AG08396 (cell line): ENCODE measurements at regions not wholly inside any gene's neighbourhood (a gene's known extent, or its start where the extent isn't known, plus 50 kb on each side); places are given as distances from the start of the nearest gene placed in this dataset.

Experiments
- DNase-seq: peaks from one replicate; pipeline ENCODE4 v3.0.0; 2012; ENCODE audit warnings: low spot score, mixed read lengths

DNA sequence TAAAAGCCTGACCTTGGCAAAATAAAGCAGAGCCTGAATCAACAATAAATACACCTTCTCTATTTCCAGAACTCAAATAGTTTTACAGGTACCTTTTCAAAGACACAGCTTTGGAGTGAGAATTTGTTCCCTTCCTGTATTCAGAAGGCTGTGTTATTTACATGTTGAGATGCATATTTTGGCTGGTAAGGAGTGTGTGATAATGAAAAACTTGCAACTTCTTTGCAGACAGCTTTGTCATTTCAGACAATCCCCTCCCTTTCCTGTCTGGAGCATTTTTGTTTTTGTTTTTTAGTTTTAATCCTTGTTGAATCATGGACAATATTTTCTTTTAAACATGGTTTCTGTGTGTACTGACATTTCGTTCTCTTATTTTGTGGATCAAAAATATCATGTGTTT, 493.8 kb downstream of the FAT4 start:
- no peak for DNase-seq

DNA sequence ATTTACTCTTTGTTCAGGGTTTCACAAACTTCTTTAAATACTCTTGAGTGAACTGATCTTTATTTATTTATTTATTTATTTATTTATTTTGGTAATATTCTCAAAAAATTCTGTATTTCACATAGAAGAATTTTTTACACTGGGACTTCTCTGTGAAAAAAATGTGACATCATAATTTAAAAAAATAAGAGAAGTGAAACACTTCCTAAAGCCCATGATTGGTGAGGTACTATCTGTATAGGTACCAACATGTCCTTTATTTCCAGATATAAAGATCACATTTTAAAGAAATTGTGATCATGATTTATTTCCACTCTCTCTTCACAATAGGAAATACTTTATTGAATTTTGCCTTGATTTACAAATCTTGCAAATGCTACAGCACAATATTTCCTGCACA, 497.1 kb downstream of the FAT4 start:
- DNase-seq, result no peak

DNA sequence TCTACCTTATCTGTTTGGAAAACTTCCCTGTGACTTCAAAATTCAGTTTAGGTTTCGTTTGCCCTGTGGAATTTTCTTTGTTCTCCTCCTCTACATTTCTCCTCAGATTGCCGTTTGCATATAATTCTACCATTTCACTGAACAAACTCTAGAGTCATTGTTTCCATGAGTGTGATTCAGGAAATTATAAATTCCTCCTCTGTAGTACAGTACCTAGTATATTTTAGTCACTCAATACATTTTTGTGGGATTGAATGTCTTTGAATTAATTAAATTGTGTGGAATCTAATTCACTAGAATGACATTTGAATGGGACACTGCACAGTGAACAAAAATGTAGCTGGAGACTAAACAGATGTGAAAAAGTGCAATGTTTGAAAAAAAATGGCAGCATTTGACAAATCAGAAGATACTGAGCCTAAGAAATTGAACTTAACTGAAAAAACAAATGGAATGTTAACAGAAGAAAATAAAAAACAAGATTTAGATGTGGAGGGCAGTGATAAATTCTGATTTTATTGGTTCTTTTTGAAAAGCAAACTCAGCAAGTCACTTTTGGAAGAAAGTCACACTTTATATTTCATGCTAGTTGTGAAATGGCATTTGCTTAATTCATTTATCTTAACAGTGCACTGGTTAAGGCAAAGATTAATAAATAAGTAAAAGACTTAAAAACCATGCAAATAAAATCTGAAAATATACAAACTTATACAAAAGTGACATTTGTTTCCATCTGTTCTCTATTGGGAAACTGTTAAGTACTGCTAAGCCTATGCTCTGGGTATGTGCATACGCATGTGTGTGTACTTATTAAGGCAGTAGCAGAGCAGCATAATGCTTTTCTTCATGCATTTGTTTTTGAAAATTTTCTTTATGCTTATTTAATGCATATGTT, 512.3 kb downstream of the FAT4 start:
- DNase-seq, result no peak

DNA sequence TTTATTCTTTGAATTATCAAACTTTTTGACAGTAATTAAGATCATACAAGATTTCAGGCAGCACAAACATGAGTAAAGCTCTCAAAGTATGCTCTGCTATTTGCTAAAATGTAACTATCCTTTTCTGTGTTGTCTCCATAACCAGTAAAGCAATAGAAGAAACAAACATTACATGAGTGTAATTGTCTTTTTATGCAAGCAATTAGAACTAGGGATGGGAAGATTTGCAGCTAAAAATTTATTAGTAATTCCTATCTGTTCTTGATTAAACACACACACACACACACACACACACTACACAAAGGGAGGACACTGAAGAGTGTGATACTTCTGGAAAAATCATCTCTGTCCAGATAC, 512.9 kb downstream of the FAT4 start:
- DNase-seq, result no peak

DNA sequence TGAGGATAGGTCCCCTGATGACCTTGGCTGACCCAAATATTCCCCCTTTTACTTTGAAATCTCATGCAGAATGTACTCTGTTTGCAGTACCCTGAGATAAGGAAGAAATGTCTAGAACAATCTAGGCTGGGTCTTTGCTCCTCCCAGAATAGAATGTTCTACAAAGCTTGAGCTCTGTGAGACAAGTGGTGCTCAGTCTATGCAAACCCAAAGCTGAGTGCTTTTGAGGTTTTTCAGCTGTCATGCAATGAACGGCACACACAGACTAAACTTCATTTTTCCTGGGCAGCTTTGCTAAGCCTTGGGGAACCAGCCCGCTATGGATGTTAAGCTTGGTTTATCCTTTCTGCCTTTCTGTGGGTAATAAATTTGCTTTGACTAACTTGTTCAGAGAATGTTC, 513.6 kb downstream of the FAT4 start:
- no peak for DNase-seq

DNA sequence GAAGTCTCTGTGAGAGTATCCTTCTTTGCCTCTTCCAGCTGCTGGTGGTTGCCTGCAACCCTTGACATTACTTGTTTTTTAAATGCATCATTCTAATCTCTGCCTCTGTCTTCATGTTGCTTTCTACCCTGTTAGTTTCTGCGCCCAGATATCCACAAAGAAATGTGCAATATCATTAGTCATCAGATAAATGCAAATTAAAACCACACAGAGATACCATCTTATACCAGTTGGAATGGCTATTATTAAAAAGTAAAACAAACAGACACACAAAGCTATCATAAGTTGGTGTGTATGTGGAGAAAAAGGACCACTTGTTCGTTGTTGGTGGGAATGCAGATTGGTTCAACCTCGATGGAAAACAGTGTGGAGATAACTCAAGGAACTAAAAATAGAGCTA, 517.4 kb downstream of the FAT4 start:
- no peak for DNase-seq

DNA sequence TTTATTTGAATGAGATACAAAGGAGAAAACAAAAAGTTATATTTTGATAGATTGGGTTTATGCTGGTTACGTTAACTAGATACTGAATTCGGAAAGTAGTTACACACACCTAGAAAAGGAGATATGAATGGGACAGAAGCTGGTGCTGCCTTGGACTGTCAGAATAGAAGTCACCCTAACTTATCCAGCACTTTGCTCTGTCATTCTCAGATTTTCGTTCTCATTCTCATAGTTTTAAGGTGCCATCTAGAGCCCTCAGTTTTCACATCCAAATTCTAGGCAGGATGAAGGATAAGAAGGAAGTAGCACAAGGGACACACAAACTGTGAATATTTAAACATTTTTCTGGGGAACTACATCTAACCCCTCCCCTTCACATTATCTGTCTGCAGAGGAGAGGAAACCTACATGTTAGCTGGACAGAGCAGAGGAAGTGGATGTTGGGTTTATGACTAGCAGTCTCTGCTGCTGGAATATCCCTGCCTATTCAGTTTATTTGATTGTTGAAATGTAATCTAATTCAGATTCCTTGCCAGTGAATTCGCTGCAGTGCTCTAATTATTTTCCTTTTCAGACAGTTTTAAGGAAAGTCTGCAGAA, 521.9 kb downstream of the FAT4 start:
- DNase-seq, result no peak

DNA sequence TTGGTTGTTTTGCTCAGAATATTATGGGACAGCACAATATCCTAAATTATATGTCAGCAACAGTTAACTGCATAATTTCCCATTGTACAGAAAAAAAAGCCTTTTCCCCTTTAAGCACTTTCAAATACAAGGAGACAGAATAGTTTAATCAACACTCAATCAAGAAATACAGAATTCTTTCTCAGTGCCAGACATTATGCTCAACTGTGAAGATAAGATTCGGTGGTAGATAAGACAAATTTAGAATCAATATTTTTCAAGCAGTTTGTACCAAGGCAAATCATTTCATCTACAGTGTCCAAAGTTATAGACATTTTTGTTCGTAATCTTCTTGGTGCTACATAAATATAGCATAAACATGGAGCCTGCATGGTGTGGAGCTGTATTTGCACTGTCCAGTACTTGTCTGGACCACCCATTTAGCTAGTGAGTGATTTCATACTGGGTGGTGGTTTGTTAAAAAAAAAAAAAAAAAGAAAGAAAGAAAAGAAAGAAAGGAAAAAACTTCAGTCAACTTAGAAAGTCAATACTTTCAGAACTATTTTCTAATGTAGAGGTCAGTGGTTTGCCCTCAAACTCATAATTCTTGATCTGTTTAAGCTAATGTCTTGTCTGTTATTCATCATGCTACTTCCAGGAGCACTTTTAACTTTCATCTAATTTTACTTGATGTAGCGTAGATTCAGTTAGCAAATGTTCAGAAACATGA, 522.9 kb downstream of the FAT4 start:
- DNase-seq, result no peak

DNA sequence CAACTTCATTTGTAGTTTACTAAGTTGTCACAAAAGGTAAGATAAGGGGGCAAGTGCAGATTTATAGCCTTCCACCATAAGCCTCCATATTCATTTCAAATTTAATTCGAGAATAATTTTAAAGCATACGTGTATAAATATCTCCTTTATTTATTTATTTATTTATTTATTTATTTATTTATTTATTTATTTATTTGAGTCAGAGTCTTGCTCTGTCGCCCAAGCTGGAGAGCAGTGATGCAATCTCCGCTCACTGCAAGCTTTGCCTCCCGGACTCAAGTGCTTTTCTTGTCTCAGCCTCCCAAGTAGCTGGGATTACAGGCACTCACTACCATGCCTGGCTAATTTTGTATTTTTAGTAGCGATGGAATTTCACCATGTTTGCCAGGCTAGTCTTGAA, 523.4 kb downstream of the FAT4 start:
- no peak for DNase-seq

DNA sequence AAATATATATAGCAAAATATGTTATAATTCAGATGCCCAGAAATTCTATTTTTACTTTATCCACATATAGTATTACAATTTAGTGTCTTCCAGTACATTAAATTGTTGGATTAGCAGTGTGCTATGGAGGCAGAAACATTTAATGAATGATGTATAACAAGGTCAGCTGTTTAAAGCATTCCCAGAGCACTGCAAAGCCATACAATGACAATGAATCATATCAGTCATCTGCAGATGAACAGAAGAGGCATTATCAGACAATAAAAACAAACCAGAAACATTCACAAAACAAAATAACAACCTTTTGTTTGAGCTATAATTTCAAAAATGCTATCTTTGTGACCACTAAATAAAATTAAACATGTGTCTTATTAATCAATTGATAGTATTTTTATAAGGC, 524.2 kb downstream of the FAT4 start:
- no peak for DNase-seq

DNA sequence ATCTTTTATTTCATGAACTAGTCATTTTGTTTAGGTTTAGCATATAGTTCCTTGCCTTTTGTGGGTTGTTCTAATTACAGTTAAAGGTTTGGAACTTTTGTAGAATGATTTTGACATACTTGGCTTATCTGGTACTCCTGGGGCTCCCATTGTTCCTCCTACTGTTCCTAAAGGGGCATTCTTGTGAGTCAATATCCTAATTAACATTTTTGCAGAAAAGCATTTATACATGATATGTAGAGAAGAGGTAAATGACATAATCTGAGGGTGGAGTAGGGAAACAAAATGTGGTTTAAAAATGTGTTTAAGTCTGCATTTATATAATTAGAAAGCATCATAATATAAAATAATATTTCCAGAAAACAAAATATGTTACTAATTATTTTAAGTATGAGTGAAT, 529.2 kb downstream of the FAT4 start:
- no peak for DNase-seq

DNA sequence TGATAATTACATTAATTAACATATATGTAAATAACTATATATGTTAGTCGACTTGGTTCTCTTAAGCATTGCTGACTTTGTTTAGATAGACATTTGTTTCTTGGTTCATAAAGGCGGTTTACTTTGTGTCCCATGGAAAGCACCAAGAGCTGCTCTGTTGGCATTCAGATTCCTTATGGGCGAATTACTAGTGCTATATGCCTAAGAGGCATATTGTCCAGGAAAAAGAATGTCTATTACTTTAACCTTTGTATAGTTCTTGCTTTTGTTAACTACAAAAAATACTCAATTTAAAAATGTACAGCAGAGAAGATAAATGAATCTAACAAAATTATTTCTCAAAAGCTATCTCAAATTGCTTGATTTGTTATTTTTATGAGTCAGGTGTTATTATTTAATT, 532.8 kb downstream of the FAT4 start:
- DNase-seq, result no peak

DNA sequence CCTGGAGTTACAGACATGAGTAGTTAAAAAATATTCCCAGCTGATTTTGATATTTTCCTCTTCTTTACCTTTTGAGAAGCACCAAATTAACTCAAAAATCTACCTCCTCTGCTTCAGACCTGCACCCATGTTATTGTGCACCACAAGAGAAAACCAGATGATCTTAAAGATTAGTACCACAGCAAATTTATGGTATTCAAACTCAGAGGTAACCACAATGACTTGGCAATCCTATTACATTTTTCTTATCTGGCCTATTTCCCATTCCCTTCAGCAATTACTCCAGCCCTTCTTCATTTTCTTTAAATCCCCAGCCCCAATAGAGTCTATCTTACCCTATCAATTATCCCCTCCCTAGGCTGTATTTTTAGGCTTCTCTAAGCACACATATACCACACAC, 535.1 kb downstream of the FAT4 start:
- peak; percentile 8 for DNase-seq

DNA sequence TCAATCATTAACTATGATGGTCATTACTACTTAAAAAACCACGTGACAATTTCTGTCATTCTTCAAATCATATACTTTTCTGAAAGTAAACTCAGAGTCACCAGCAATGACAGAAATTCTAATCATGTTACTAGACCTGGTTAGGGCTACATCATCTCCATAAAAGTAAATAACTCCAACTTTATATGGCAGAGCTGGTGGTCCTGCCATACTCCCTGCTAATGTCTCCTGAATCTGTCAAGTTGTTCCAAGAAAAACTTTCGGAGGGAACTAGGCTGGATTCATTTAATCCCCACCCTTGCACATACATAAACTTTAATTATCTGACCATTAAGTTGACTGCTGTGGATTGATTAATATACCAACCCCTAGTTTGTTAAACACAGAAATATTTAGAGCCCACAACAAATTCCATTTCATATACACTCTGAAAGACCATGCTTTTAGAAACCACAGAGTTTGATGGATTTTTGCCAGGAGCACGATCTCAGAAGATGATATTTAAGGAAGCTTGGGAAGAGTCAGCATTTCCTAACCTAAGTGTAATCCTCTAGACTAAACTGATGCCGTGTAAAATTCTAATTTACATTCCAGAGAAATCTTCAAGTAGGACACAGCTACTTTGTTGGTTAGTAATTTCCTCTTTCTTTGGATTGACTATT, 577.0 kb downstream of the FAT4 start:
- DNase-seq, result peak; percentile 18

DNA sequence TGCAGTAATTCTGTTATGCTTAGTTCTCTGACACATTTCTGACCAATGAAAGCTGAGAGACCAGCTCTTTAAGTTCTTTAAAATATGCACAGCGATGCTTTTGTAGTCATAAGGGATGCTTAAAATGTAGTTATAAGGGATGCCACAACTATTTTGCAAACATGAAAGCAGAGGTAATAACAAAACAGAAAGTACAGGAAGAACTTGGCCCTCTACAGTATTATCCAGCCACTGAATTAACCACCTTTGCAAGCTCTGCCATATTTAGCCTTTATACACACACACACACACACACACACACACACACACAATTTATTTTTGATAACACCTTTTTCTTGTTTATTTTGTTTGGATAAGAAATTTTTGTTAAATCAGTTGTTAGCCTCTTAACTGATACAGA, 590.0 kb downstream of the FAT4 start:
- no peak for DNase-seq

DNA sequence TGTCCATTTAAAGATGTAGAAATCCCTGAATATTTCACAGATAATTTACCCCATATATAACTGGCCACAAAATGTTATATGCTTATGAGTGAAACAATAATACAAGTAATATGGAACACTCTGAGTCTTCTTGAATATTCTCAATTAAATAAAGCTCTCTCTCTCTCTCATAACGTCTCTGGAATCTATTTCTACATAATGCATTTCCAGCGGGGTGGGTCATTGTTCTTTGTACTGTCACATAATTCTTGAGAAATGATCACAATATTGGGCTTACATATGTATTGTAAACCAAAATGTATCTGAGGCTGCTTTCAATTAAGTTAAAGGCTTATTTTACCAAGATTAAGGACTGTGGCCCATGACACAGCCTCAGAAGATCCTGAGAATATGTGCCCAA, 596.3 kb downstream of the FAT4 start:
- DNase-seq, result no peak

DNA sequence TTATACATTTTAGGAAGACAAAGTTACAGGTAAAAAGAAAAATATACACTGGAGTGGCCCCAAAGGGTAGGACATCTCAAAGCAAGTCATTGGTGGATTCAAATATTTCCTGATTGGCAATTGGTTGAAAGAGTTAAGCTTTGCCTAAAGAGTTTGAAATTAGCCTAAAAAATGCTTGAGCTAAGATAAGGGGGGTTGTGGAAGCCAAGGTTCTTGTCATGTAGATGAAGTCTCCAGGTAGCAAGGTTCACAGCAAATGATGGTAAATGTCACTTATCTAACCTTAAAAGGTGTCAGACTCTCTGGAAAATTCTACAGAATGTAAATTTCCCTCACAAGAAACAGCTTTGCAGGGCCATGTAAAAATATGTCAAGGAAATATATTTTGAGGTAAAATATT, 596.7 kb downstream of the FAT4 start:
- no peak for DNase-seq

DNA sequence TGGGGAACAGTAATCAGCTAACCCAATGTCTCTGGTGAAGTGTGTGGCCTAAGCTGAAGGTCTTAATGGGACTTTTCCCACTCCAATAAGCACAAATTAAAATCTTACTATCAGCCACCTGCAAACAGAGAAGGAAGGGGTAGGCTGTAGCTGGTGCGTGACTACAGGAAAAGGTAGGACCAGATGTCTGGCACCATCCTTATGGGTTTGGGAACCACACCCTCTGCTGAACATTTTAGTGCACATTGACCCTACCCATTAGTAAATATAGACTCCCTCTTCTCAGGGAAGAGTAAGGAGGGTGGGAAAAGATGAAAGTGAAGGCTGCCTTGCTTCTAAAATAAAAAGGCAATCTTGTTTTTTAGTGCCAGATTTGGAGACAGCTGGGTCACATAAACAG, 602.8 kb downstream of the FAT4 start:
- DNase-seq, result no peak

DNA sequence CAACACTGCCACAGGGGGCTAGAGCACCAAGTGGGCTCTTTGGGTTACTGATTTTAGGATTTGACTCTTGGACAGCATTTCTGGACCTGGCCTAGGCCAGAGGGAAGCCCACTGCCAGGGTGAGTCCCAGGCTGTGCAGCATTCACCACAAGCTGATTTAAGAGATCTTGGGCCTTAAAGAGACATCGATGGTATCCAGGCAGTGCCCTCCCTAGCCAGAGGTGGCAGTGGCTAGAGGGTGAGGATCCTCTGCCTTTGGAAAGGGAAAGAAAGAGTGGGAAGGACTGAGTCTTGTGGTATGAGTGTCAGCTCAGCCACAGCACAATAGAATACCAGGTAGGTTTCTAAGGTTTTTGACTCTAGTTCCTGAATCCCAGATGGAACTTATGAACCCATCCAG, 613.9 kb downstream of the FAT4 start:
- DNase-seq, result no peak

DNA sequence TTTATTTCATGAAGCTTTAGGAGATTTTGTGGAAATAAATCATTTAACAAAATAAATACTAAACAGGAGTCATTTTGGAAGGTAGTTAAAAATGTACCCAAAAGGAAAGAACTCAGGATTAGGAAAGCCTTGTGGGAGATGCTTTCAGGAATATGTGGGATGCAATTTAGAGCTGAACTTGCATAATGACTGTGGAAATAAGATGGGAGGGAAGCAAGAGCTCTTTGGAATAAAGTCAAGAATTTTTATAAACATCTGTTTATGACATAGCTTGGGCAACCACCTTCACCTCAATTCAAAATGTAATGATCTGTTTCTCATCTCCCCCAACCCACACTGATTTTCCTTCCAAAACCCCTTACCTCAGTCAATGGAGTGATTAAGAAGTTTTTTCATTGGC, 623.8 kb downstream of the FAT4 start:
- no peak for DNase-seq

DNA sequence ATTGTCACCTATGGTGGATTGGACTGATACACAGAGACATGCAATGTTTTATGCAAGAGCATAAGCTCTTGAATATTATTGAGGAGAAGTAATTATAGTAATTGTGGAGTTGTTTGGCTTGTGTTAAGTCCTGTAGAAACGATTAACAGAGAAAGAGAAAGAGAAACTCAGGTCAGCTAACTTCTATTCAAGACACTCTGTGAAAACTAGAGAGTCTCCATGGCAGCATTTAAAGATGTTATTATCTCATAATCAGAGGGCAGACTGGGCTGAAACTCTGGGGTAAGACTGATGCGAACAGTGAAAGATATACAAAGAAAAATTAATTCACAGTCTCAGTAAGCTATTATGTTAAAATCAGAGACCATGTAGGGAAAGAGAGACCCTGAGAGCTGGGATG, 625.7 kb downstream of the FAT4 start:
- DNase-seq, result no peak

DNA sequence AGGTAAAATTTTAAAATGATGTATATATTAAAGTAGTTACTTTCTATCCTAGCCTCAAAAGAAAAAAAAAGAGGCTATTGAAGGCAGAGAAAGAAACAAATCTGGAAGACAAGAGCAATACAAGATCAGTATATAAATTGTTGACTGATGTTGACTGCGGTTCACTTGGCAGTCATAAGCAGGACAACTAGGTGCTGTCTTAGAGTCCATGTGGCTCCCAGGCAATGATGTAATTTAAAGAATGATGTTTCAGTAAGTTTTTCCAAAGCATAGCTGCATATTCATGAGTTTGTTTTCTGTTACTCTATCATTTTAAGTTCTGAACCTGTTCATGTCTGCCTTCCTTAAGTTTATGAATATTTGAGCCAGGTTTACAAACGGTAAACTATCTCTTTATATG, 630.2 kb downstream of the FAT4 start:
- DNase-seq, result no peak

DNA sequence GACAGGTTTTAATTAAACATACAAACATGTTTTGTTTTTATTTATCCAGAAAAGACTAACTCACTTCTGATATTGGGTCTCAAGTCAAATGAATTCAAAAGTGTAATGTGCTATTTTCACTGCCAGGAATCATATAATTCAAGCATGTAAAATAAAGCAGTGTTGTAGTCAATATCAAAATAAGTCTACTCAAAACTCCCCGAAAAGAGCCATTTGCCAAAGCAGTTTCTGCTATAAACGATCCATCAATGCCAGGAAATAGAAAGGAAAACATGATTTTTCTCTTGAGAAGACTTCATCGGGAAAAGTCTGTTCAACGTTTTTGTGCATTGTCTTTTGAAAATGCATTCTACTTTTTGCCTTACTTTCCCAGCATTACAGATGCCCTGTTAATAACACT, 633.3 kb downstream of the FAT4 start:
- DNase-seq, result no peak
